NCI-H146 treated with DMSO at 0.1 percent for 48 hours (cell line): ENCODE measurements at regions not wholly inside any gene's neighbourhood (a gene's known extent, or its start where the extent isn't known, plus 50 kb on each side); places are given as distances from the start of the nearest gene placed in this dataset.
"Not testable (repeated sequence)": the region's sequence is repeated elsewhere in the genome, so short reads cannot be mapped to it uniquely, and the experiment has no call there.

Experiments
- DNase-seq: peaks from one replicate; lab custom pipeline; 2025; ENCODE audit not compliant: unreplicated experiment; lab: John Stamatoyannopoulos, UW

DNA sequence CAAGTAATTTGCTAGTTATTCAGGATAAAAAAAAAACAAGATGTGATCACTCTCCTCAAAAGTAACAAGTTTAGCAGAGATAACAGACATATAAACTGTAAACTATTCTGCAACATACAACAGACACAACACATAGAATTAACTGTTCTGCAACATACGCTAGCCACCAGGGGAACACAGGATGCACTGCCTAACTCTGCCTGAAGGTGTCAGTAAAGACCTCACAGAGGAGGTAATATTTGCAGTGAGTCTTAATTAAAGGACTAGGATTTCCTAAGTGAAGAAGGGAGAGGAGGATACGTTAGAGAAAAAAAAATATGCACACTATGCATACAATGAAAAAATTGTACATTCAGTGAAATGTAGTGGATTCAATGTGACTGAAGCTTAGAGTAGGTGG, 129.6 kb downstream of the NBPF8 start:
- DNase-seq: not testable (repeated sequence)

DNA sequence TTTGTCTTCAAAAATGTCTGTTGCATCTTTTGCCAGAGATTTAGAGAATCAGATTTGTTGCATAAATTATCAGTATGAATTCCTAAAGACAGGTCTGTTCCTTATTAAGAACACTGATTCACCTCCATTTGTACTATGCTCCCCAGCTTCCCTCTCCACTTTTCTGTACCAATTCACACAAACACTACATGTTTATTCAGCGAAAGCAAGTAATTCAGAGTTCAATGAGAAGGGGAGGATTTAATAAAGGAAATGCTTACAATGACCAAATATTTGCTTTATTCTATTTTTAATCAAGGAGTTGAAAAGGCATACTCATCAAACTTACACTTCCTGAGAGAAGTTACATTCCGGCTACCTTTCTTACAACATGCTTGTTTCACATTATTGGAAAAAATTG, 135.5 kb downstream of the NBPF8 start:
- not testable (repeated sequence) for DNase-seq

DNA sequence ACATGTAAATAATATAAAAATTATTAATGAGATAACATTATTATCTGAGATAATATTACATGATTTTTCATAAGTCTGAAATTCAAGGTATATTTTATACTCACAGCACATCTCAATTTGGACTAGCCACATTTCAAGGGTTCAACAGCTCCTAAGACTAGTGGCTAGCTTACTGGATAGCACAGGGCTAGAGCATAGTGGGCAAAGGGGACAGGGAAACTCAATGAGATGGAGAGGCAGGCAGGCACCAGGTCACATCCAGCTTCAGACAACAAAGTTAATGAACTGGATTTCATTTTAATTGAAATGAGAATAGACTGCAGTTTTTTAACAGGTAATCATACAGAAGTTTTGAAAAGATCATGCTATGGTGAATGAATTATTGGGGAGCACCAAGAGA, 137.4 kb downstream of the NBPF8 start:
- DNase-seq: not testable (repeated sequence)

DNA sequence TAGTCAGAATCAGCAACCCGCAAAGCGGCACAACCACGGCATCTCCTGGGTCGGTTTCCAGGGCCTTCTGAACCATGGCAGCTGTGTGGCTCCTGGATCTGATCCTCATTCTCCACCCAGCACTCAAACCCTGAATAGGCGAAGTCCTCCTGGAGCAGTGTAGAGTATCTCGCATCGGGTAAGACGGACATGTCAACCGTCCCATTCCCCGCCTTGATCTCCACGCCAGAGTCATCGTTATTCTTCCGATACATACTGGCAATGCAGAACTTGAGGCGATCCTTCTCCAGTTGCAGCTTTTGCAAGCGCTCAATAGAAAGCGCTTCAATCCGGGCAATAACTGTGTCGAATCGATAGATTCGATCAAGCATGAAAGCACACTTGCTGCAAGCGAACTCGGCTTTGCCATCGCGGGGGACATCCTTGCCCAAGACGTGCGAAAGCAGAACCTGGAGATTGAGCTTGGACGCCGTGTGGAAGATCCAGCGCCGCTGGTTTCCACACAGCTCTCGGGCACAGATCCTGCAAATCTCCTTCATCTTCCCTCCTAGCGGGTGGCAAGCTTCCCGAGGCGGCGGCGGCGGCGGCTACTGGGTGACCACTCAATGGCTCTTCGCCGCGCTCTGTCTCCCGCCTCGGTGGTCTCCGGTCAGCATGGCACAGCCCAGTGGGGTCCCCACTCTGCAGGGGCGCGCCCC, 142.9 kb downstream of the NBPF8 start:
- not testable (repeated sequence) for DNase-seq

DNA sequence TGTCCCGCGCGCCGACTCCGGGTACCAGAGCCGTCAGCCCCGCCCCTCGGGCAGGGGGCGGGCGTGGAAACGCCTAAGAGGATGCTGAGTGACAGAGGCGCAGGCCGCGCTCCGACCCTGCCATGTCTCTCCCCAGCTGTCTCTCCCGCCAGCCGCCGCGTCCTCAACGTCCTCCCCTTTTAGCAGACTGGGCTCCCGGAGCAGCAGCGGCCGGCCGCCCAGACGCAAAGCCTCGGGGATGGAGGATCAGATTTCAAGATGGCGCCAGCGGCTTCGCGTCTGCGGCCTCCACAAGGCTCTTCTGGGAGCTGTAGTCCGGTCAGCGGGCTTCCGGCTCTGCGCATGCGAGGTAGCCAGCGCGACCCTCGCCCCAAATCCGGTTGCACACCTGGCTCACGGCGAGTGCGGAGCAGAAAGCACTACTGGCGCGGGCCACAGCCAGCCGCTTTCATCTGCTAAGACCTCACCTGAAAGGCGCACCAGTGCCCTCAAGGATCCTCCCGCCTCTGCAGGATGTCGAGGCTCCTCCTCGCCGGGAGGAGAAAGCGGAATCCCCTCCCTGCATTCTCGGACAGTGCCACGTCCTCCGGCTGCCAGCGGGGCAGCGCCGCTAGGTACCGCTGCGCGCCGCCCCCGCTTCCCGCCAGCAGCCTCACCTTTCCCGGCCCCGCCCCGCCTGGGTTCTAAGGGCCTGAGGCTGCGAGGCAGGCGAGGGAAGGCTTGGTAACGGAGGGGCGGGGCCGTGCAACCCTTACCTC, 143.6 kb downstream of the NBPF8 start:
- peak; percentile 28 for DNase-seq

DNA sequence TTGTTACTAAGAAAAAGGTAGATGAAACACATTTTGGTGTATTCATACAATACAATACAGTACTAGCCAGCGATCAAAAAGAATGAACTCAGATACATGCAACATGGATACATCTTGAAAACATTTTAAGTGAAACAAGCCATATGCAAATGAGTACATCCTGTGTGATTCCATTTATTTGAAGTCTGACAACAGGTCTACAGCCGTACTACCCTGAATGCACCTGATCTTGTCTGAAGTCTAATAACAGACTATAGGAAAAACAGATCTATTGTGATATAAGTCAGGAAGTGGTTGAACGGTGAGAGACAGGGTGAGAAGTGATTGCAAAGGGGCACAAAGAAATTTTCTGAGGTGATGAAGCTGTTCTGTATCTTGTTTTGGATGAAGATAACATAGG, 146.9 kb downstream of the NBPF8 start:
- not testable (repeated sequence) for DNase-seq

DNA sequence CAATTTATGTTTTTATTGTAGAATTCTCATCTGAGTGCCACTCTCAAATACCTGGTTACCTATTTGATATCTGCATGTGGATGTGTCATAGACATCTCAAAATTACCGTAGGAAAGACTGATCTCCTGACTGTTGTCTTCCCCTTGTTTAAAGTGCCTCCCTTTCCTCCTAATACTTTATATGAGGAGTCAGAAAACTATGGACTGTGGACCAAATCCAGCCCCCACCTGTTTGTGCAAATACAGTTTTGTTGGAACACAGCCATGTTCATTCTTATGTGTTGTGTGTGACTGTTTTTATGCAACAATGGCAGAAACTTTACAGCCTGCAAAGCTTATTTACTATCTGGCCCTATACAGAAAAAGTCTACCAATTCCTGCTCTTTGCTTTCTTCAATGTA, 150.6 kb downstream of the NBPF8 start:
- not testable (repeated sequence) for DNase-seq

DNA sequence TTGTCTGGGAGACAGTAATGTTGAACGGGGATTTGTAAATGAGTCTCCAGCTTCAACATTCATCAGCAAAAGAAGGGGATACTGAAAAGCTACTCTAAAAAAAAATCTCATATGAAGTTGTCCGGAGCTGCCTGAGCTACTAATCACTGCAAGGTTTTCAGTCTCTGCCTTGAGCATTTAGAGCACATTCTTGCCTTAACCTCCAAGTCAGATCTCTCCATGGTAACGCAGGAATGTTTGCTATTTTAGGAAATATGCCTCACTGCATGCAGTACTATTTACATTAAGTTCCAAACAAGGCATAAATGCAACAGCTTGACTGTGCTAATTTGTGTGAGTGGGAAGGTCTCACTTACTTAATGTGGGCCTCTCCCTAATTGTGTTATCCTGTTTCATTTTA, 152.8 kb downstream of the NBPF8 start:
- DNase-seq: not testable (repeated sequence)

DNA sequence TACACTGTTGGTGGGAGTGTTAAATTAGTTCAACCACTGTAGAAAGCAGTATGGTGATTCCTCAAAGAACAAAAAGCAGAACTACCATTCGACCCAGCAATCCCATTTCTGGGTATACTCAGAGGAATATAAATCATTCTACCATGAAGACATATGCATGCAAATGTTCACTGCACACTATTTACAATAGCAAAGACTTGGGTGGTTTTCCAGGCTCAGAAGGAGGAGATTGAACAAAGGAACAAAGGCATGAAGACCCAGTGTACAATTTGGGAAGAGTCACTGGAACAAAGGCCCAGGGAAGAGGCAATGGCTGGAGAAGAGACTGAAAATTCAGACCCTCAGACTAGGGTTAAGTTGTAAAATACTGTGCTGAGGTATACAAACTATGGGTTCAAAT, 148.5 kb upstream of the NBPF26 start:
- DNase-seq: not testable (repeated sequence)

DNA sequence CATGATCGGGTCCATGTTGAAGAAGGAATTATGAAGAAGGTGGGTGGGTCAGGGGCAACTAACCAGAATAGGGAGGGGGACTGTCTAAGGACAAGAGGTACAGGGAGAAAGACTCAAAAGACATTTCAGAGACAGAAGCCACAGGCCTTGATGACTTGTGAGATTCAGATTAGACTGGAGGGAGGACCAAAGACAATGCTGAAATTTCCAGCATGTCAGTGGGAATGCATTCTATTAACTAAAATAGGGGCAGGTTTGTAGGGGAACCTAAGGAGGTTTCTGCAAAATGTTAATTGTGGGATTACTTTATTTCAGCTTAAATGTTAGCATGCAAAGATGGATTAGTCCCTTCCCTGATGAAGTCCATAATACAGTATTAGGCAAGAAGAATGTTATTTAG, 141.6 kb upstream of the NBPF26 start:
- DNase-seq: not testable (repeated sequence)

DNA sequence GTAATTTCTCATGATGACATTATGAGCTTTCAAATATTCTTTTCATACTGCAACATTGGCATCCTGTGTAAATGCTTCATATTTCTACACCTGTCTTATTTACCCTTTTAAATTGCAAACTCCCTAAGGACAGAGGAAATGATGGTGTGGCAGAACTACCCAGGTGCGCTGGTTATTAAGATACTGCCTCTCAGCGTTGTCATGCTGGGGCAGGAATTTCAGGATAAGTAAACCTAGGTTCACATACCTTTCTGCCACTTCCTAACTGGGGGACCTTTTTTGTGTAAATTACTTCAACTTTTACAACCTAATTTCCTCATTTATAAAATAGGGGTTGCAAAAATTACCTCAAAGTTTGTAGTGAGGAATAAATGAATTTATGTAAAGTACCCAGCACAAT, 137.7 kb upstream of the NBPF26 start:
- not testable (repeated sequence) for DNase-seq

DNA sequence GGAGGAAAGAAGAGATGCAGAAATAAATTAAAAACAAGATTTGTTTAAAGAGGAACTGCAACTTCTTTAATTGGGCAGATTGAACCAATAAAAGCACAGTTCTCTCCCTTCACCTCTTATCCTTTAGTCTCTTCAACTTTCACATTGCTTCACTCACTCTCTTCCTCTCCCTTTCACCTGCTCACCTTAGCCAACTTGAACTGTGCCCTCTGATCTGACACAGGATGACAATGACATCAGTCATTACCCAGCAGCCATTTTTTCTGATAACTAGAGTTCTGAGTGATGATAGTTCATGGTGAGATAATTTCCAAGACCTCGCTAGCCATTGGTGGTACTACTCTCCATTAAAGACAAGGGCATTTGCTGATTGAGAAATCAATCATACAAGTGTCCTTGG, 134.9 kb upstream of the NBPF26 start:
- not testable (repeated sequence) for DNase-seq

DNA sequence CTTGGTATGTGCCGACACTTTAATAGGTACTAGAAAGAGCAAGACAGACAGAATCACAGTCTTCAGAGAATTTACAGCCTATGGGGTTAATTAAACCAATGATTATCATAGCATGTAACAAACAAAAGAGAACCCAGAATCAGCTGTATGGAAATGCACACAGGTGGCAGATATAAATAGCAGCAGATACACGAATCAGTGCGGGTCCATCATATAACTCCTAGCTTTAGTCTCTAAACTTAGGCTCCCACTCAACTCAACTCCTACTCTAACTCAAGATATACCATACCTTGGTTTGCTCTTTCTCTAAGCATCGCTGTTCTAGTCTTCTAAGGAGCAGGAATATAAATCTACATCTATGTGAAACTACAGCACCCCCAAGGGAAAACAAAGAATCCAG, 132.0 kb upstream of the NBPF26 start:
- DNase-seq: not testable (repeated sequence)

DNA sequence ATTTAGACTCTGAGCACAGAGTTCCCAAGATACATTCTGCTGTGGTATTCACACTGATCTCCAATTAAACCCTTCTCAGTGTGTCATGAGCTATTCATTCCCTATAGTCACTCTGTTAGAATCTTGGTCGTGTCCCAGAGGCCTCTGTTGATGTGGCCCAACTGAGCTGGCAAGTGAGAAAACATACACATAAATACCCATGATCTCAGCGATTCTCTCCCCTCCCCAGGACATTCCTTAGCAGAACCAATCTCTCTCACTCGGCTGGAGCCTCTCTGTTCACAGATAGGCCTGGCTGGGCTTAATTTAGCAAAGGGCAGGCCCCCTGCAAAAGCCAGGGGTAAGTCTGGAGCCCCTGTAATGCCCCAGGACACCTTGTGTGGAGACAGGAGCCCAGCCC, 130.8 kb upstream of the NBPF26 start:
- DNase-seq: not testable (repeated sequence)

DNA sequence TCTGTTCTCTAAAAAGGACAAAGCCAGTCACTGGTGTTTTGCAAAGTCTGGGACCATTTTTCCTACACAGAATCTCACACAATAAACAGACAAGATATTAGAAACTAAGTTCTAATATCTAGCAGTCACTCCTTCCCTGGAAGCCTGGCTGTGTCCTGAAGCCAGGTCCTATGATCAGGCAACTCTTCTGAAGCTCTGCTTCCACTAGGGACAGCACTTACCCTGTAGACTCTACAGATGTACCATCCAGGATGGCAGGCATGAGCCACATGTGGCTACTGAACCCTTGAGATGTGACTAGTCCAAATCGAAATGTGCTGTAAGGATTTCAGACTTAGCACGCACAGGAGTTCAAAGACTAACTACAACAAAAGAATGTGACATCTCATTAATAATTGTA, 130.1 kb upstream of the NBPF26 start:
- DNase-seq: not testable (repeated sequence)

DNA sequence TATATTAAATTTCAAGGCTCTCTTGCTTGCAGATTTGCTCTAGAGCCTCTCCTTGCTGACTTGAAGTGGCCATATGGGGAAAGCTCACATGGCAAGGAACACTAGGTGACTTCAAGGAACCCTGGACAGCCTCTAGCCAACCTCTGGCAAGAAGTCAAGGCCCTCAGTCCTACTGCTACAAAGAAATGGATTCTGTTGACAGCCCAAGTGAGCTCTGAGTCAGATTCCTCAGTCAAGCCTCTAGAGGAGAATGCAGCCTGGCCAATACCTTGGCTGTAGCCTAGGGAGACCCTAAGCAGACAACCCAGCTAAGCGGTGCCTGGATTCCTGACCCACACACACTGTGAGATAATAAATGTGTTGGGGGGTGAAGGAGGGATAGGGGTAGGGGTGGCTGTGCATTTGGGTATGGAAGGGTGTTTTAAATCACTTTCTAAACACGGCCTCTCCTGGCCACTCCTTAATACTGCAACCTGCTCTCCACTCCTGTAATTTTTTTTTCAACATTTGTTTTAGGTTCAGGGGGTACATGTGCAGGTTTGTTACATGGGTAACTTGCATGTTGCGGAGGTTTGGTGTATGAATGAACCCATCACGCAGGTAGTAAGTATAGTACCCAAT, 125.3 kb upstream of the NBPF26 start:
- DNase-seq: not testable (repeated sequence)

DNA sequence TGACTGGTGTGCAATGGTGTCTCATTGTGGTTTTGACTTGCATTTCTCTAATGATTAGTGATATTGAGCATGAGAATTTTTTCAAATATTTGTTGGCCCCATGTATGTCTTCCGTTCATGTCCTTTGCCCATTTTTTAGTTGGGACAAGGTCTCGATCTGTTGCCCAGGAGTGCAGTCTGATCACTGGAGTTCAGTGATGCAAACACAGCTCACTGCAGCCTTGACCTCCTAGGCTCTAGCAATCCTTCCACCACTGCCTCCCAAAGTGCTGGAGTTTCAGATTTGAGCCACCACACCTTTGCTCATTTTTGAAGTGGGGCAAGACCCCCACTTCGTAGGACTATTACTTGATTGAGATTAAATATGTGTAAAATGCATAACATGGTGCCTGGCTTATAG, 124.2 kb upstream of the NBPF26 start:
- not testable (repeated sequence) for DNase-seq

DNA sequence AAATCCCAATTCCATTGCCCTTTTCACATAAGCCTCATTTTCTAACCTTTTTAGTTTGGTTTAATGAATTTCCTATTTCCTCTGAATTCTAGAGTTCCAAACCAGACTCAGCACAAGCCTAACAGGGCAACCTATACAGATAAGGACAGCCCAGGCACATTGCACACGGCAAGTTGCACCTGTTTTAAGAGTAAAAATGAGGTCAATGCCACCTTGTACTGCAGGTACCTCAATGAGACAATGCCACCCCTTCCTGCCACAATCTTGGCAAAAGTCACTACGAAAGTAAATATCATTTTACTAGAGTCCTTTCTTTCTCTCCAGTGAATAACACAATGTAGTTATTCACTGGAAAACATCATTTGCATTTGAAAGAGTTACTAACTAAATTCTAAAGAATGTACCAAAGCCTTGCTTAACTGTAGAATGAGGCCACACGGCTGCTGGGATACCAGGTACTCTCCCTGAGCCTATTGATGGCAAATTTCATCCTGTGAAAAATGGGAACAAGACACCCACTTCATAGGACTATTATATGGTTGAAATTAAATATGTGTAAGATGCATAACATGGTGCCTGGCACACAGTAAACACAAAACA, 123.2 kb upstream of the NBPF26 start:
- DNase-seq: not testable (repeated sequence)

DNA sequence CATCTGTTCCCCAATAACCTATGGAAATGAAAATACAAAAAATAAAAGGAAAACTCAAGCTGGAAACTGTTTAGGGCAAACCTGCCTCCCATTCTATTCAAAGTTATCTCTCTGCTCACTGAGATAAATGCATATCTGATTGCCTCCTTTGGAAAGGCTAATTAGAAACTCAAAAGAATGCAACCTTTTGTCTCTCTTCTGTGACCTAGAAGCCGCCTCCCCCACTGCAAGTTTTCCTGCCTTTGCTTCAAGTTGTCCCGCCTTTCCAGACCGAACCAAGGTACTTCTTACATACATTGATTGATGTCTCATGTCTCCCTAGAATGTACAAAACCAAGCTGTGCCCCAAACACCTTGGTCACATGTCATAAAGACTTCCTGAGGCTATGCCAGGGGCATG, 115.9 kb upstream of the NBPF26 start:
- DNase-seq: not testable (repeated sequence)

DNA sequence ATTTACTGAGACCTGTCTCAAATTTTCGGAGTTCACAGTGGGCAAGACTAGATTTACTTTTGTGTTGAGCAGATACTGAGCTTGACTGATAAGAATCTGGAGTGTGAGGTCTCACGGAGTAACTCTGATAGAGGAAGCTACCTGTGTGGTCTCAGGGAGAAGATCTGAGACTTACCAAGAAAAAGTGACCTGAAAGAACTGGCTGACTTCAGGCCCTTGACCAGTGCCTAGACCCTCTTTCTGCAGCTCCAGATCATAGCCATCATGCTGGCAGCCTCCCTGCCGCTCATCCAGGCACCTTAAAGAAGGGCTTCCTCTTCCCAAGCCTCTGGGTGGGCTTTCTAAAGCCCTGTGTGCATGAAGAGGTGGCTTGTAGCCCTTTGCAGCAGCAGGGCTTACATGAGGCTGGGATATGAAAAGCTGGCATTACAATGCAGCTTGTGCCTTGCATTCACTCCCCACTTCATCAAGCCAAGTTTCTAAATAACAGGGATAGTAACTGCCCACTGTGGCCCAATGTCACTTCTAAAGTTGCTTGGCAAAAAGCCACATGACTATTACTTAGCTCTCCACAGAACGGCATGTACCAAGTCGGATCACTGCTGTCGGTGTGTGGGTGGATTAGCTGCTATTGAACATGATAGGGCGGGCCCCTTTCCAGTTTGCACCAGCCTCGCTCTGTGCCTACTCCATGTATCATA, 115.3 kb upstream of the NBPF26 start:
- not testable (repeated sequence) for DNase-seq

DNA sequence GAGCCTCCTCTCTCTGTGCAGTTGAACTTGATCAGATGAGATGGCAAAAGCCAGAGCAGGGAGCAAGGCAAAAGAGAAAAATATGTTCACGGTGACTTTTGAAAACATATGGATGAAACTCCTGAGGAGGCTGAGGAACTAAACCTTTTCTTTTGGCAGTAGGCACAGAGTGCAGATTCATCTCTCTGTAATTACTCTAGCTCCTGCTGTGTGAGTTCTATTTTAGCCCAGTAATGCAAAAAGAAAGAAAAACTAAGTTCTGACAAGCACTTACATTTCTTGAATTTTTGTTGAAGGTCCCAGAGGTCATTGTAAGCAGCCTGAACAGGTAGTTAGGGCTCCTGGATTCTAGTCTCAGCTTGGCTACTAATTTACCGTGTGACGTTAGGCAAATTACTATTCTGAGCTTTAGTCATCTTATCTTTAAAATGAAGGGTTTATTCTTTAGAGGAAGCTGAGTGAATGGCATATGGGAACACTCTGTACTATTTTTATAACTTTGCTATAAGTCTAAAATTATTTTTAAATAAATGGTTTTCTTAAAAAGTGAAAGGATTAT, 114.7 kb upstream of the NBPF26 start:
- DNase-seq: not testable (repeated sequence)
